ENCODE measurements at regions not wholly inside any gene's neighbourhood (a gene's known extent, or its start where the extent isn't known, plus 50 kb on each side); places are given as distances from the start of the nearest gene placed in this dataset.
A peak's percentile ranks its signal among the peaks of the same experiment; 100 is the strongest.

GRCh38 chr10:9734218-9734617 is 1283.5 kb upstream of the CELF2 start:
- H3K4me2 ChIP-seq (ENCODE audit: low read length), result peak overlapping the region; percentile 38
- WGBS (ENCODE audit: extremely low coverage, insufficient coverage, insufficient read length), result no CpG with 5 or more reads among the region's 5 CpGs

DNA sequence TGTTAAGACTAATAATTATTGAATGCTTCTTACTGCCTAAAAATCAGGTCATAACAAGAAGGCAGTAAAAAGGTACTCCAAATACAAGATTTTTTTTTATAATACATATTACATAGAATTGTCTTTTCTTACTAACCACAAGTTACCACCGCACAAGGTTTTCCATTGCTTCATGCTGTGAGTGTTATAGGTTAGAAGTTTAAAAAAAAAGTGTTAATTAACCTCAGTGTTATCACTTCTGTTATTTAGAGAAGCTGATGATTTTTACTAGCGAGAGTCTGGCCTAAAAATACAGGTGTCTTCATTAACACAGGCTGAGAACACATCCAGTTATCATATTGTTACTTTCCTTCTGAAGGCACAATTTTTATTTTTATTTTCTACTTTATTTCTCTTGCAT is 1281.9 kb upstream of the CELF2 start:
- Histone ChIP-seq H3K79me1 (ENCODE audit: low read length) (no peaks in the 10 kb centered on the region), H3K23ac (ENCODE audit: low read length) (no peak overlapping the region), H3K79me2 (ENCODE audit: control insufficient read depth, insufficient read depth, low read length, poor library complexity) (no peaks in the 10 kb centered on the region), H4K12ac (ENCODE audit: low read depth, low read length) (no peak overlapping the region), H3K4me2 (ENCODE audit: low read length) (no peak overlapping the region), H4K91ac (ENCODE audit: low read depth, low read length) (no peak overlapping the region), H2BK12ac (ENCODE audit: low read length) (no peak overlapping the region), H2AFZ (ENCODE audit: insufficient read depth, low read length, poor library complexity) (no peak overlapping the region), H3K18ac (ENCODE audit: low read length) (no peak overlapping the region), H3K36me3 (ENCODE audit: control insufficient read depth in 1 of 2, insufficient read depth in 2 of 2, low read length in 2 of 2) (no peaks in the 10 kb centered on the region), H3K4ac (ENCODE audit: low read depth, low read length) (no peak overlapping the region), H3K4me1 (ENCODE audit: control insufficient read depth in 1 of 2, insufficient read depth in 2 of 2, low read length in 2 of 2) (peaks cover 0 to 9% of the 10 kb centered on the region in 2 experiments), H4K8ac (ENCODE audit: low read depth, low read length) (no peak overlapping the region), H3K27me3 (ENCODE audit: insufficient read depth, low read length) (no peaks in the 10 kb centered on the region), H2BK5ac (ENCODE audit: low read depth, low read length, poor library complexity) (no peak overlapping the region), H3K27ac (ENCODE audit: low read depth, low read length) (no peak overlapping the region), H3K9ac (ENCODE audit: low read length) (no peak overlapping the region), H2BK120ac (ENCODE audit: insufficient read depth, low read length, poor library complexity) (no peak overlapping the region), H2AK5ac (ENCODE audit: low read length) (no peak overlapping the region), H3K4me3 (ENCODE audit: low read depth, low read length) (no peak overlapping the region), H3K14ac (ENCODE audit: low read length) (no peak overlapping the region), H3K9me3 (ENCODE audit: insufficient read depth, low read depth, low read length) (no peaks in the 10 kb centered on the region)
- DNase-seq, result no peak
- no CpG with 5 or more reads among the region's 2 CpGs for WGBS (ENCODE audit: extremely low coverage, insufficient coverage, insufficient read length)

More at GRCh38 chr10:9734218-9734617, 1283.5 kb upstream of the CELF2 start:
- Histone ChIP-seq H3K27me3 (ENCODE audit: insufficient read depth, low read length) (no peaks in the 10 kb centered on the region), H3K79me1 (ENCODE audit: low read length) (no peaks in the 10 kb centered on the region), H3K79me2 (ENCODE audit: control insufficient read depth, insufficient read depth, low read length, poor library complexity) (no peaks in the 10 kb centered on the region), H3K4me3 (ENCODE audit: low read depth, low read length) (no peak overlapping the region), H2BK12ac (ENCODE audit: low read length) (no peak overlapping the region), H2AFZ (ENCODE audit: insufficient read depth, low read length, poor library complexity) (no peak overlapping the region), H3K4ac (ENCODE audit: low read depth, low read length) (no peak overlapping the region), H3K14ac (ENCODE audit: low read length) (no peak overlapping the region), H4K8ac (ENCODE audit: low read depth, low read length) (no peak overlapping the region), H3K9me3 (ENCODE audit: insufficient read depth, low read depth, low read length) (no peaks in the 10 kb centered on the region), H3K36me3 (ENCODE audit: control insufficient read depth in 1 of 2, insufficient read depth in 2 of 2, low read length in 2 of 2) (no peaks in the 10 kb centered on the region), H3K18ac (ENCODE audit: low read length) (no peak overlapping the region), H2BK5ac (ENCODE audit: low read depth, low read length, poor library complexity) (no peak overlapping the region), H3K23ac (ENCODE audit: low read length) (no peak overlapping the region), H2AK5ac (ENCODE audit: low read length) (no peak overlapping the region), H3K4me1 (ENCODE audit: control insufficient read depth in 1 of 2, insufficient read depth in 2 of 2, low read length in 2 of 2) (peaks cover 0 to 9% of the 10 kb centered on the region in 2 experiments), H4K91ac (ENCODE audit: low read depth, low read length) (no peak overlapping the region), H2BK120ac (ENCODE audit: insufficient read depth, low read length, poor library complexity) (no peak overlapping the region), H3K27ac (ENCODE audit: low read depth, low read length) (no peak overlapping the region), H3K9ac (ENCODE audit: low read length) (no peak overlapping the region), H4K12ac (ENCODE audit: low read depth, low read length) (no peak overlapping the region)
- peak; percentile 67 to 86 for DNase-seq

DNA sequence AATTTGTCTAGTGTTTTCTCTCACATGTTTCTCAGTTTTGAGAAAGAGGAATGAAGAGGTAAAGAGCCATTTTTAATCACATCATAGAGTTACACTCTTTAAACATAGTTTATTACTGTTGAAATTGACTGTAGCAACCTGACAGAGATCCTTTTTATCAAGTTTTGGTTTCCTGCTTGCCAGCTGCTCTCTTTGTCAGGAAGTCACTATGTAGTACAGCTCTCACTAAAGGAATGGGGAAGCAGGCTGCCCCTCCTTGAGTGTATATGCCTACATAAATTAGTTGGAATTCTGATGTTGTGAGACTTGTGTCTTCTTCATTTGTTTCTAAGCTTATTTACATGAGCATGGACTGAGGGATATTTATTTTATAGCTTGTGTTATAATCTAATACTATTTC is 1274.0 kb upstream of the CELF2 start:
- DNase-seq, result no peak
- H3K4me3 ChIP-seq (ENCODE audit: low read depth, low read length), result no peak overlapping the region
- H3K4ac ChIP-seq (ENCODE audit: low read depth, low read length), result no peak overlapping the region
- H3K9me3 ChIP-seq (ENCODE audit: insufficient read depth, low read depth, low read length), result no peaks in the 10 kb centered on the region
- no peak overlapping the region for H4K12ac ChIP-seq (ENCODE audit: low read depth, low read length)
- no peaks in the 10 kb centered on the region for H3K79me1 ChIP-seq (ENCODE audit: low read length)
- no peak overlapping the region for H3K9ac ChIP-seq (ENCODE audit: low read length)
- no peak overlapping the region for H2AFZ ChIP-seq (ENCODE audit: insufficient read depth, low read length, poor library complexity)
- H3K79me2 ChIP-seq (ENCODE audit: control insufficient read depth, insufficient read depth, low read length, poor library complexity), result no peaks in the 10 kb centered on the region
- H3K14ac ChIP-seq (ENCODE audit: low read length), result no peak overlapping the region
- no peak overlapping the region for H3K18ac ChIP-seq (ENCODE audit: low read length)
- no peak overlapping the region for H3K27ac ChIP-seq (ENCODE audit: low read depth, low read length)
- H2AK5ac ChIP-seq (ENCODE audit: low read length), result no peak overlapping the region
- no peak overlapping the region for H2BK120ac ChIP-seq (ENCODE audit: insufficient read depth, low read length, poor library complexity)
- H4K91ac ChIP-seq (ENCODE audit: low read depth, low read length), result no peak overlapping the region
- H2BK12ac ChIP-seq (ENCODE audit: low read length), result no peak overlapping the region
- no peaks in the 10 kb centered on the region for H3K27me3 ChIP-seq (ENCODE audit: insufficient read depth, low read length)
- H3K4me1 ChIP-seq (ENCODE audit: control insufficient read depth in 1 of 2, insufficient read depth in 2 of 2, low read length in 2 of 2), result no peaks in the 10 kb centered on the region
- H3K23ac ChIP-seq (ENCODE audit: low read length), result no peak overlapping the region
- no peaks in the 10 kb centered on the region for H3K36me3 ChIP-seq (ENCODE audit: control insufficient read depth in 1 of 2, insufficient read depth in 2 of 2, low read length in 2 of 2)
- no peak overlapping the region for H4K8ac ChIP-seq (ENCODE audit: low read depth, low read length)
- H3K4me2 ChIP-seq (ENCODE audit: low read length), result no peak overlapping the region
- no peak overlapping the region for H2BK5ac ChIP-seq (ENCODE audit: low read depth, low read length, poor library complexity)

DNA sequence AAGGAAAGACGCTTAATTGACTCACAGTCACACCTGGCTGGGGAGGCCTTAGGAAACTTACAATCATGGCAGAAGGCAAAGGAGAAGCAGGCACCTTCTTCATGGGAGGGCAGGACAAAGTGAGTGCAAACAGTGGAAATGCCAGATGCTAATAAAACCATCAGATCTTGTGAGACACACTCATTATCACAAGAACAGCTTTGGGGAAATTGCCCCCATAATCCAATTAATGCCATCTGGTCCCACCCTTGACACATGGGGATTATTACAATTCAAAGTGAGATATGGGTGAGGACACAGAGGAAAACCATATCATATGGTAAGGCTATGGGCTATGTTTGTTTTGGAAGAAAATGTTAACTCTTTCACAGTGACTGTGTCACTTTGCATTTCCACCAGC is 1272.5 kb upstream of the CELF2 start:
- Histone ChIP-seq H3K79me2 (ENCODE audit: control insufficient read depth, insufficient read depth, low read length, poor library complexity) (no peaks in the 10 kb centered on the region), H3K18ac (ENCODE audit: low read length) (no peak overlapping the region), H3K4me3 (ENCODE audit: low read depth, low read length) (no peak overlapping the region), H2AFZ (ENCODE audit: insufficient read depth, low read length, poor library complexity) (no peak overlapping the region), H4K8ac (ENCODE audit: low read depth, low read length) (no peak overlapping the region), H3K27me3 (ENCODE audit: insufficient read depth, low read length) (no peaks in the 10 kb centered on the region), H2BK120ac (ENCODE audit: insufficient read depth, low read length, poor library complexity) (no peak overlapping the region), H3K4me1 (ENCODE audit: control insufficient read depth in 1 of 2, insufficient read depth in 2 of 2, low read length in 2 of 2) (no peaks in the 10 kb centered on the region), H3K14ac (ENCODE audit: low read length) (no peak overlapping the region), H2BK5ac (ENCODE audit: low read depth, low read length, poor library complexity) (no peak overlapping the region), H3K4ac (ENCODE audit: low read depth, low read length) (no peak overlapping the region), H2BK12ac (ENCODE audit: low read length) (no peak overlapping the region), H3K36me3 (ENCODE audit: control insufficient read depth in 1 of 2, insufficient read depth in 2 of 2, low read length in 2 of 2) (no peaks in the 10 kb centered on the region), H3K9ac (ENCODE audit: low read length) (no peak overlapping the region), H4K12ac (ENCODE audit: low read depth, low read length) (no peak overlapping the region), H3K9me3 (ENCODE audit: insufficient read depth, low read depth, low read length) (no peaks in the 10 kb centered on the region), H3K79me1 (ENCODE audit: low read length) (no peaks in the 10 kb centered on the region), H3K23ac (ENCODE audit: low read length) (no peak overlapping the region), H4K91ac (ENCODE audit: low read depth, low read length) (no peak overlapping the region), H3K27ac (ENCODE audit: low read depth, low read length) (no peak overlapping the region), H3K4me2 (ENCODE audit: low read length) (no peak overlapping the region), H2AK5ac (ENCODE audit: low read length) (no peak overlapping the region)
- no CpG with 5 or more reads among the region's 1 CpG for WGBS (ENCODE audit: extremely low coverage, insufficient coverage, insufficient read length)
- no peak for DNase-seq
